ENCODE measurements at regions not wholly inside any gene's neighbourhood (a gene's known extent, or its start where the extent isn't known, plus 50 kb on each side); places are given as distances from the start of the nearest gene placed in this dataset.

DNA sequence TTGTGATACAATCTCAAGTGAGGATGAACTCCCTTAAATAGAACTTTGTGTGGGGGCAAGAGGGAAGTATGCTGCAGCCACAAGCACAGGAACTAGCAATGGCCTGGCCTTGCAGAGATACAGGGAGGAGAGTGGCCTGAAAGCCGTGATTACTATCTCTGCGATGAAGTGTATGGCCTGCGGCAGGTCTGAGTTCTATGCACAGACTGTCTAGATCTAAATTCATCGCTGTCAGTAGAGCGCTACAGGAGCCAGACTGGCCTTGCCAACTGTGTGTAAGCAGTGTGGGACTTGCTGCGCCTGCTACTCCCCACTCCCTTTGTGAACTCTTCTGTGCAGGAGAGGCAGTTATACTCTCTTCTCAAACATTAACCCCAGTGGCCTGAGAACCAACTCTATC is 997.0 kb downstream of the GRIK2 start:
- TF ChIP-seq, protein P1, sequence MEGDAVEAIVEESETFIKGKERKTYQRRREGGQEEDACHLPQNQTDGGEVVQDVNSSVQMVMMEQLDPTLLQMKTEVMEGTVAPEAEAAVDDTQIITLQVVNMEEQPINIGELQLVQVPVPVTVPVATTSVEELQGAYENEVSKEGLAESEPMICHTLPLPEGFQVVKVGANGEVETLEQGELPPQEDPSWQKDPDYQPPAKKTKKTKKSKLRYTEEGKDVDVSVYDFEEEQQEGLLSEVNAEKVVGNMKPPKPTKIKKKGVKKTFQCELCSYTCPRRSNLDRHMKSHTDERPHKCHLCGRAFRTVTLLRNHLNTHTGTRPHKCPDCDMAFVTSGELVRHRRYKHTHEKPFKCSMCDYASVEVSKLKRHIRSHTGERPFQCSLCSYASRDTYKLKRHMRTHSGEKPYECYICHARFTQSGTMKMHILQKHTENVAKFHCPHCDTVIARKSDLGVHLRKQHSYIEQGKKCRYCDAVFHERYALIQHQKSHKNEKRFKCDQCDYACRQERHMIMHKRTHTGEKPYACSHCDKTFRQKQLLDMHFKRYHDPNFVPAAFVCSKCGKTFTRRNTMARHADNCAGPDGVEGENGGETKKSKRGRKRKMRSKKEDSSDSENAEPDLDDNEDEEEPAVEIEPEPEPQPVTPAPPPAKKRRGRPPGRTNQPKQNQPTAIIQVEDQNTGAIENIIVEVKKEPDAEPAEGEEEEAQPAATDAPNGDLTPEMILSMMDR (IDR thresholded peaks at IDR 0.05 in 2 of 3, conservative IDR thresholded peaks at IDR 0.05 in 1 of 3; ENCODE audit: insufficient read depth in 2 of 3, low read depth in 1 of 3, low read length in 3 of 3): no peak
- TF ChIP-seq, protein P2, sequence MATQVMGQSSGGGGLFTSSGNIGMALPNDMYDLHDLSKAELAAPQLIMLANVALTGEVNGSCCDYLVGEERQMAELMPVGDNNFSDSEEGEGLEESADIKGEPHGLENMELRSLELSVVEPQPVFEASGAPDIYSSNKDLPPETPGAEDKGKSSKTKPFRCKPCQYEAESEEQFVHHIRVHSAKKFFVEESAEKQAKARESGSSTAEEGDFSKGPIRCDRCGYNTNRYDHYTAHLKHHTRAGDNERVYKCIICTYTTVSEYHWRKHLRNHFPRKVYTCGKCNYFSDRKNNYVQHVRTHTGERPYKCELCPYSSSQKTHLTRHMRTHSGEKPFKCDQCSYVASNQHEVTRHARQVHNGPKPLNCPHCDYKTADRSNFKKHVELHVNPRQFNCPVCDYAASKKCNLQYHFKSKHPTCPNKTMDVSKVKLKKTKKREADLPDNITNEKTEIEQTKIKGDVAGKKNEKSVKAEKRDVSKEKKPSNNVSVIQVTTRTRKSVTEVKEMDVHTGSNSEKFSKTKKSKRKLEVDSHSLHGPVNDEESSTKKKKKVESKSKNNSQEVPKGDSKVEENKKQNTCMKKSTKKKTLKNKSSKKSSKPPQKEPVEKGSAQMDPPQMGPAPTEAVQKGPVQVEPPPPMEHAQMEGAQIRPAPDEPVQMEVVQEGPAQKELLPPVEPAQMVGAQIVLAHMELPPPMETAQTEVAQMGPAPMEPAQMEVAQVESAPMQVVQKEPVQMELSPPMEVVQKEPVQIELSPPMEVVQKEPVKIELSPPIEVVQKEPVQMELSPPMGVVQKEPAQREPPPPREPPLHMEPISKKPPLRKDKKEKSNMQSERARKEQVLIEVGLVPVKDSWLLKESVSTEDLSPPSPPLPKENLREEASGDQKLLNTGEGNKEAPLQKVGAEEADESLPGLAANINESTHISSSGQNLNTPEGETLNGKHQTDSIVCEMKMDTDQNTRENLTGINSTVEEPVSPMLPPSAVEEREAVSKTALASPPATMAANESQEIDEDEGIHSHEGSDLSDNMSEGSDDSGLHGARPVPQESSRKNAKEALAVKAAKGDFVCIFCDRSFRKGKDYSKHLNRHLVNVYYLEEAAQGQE (IDR thresholded peaks at IDR 0.05; ENCODE audit: borderline replicate concordance): no peak
- TF ChIP-seq, protein P2 (CRISPR knock-in tag; IDR thresholded peaks at IDR 0.05; ENCODE audit: low read depth): no peak
- no peak for TF ChIP-seq POLR2AphosphoS5 (IDR thresholded peaks at IDR 0.05; ENCODE audit: control insufficient read depth, insufficient read depth, low read depth, low read length)
- TF ChIP-seq, protein P3, sequence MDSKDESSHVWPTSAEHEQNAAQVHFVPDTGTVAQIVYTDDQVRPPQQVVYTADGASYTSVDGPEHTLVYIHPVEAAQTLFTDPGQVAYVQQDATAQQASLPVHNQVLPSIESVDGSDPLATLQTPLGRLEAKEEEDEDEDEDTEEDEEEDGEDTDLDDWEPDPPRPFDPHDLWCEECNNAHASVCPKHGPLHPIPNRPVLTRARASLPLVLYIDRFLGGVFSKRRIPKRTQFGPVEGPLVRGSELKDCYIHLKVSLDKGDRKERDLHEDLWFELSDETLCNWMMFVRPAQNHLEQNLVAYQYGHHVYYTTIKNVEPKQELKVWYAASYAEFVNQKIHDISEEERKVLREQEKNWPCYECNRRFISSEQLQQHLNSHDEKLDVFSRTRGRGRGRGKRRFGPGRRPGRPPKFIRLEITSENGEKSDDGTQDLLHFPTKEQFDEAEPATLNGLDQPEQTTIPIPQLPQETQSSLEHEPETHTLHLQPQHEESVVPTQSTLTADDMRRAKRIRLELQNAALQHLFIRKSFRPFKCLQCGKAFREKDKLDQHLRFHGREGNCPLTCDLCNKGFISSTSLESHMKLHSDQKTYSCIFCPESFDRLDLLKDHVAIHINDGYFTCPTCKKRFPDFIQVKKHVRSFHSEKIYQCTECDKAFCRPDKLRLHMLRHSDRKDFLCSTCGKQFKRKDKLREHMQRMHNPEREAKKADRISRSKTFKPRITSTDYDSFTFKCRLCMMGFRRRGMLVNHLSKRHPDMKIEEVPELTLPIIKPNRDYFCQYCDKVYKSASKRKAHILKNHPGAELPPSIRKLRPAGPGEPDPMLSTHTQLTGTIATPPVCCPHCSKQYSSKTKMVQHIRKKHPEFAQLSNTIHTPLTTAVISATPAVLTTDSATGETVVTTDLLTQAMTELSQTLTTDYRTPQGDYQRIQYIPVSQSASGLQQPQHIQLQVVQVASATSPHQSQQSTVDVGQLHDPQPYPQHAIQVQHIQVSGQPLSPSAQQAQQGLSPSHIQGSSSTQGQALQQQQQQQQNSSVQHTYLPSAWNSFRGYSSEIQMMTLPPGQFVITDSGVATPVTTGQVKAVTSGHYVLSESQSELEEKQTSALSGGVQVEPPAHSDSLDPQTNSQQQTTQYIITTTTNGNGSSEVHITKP (IDR thresholded peaks at IDR 0.05; ENCODE audit: partially characterized antibody): no peak
